ENCODE measurements at regions not wholly inside any gene's neighbourhood (a gene's known extent, or its start where the extent isn't known, plus 50 kb on each side); places are given as distances from the start of the nearest gene placed in this dataset.

GRCh38 chr6:150514806-150515380 is 84.8 kb upstream of the PLEKHG1 start:
- no peak for TF ChIP-seq POLR2AphosphoS5 (IDR thresholded peaks at IDR 0.05; ENCODE audit: low read depth, low read length)
- no peak for TF ChIP-seq USF1 (IDR thresholded peaks at IDR 0.05; ENCODE audit: borderline replicate concordance, low read depth)
- TF ChIP-seq PBX3 (IDR thresholded peaks at IDR 0.05): no peak
- no peak for TF ChIP-seq MAX (IDR thresholded peaks at IDR 0.05; ENCODE audit: low read depth)
- no peak for TF ChIP-seq EP300 (IDR thresholded peaks at IDR 0.05; ENCODE audit: borderline replicate concordance in 1 of 2, low read depth in 1 of 2, low read length in 1 of 2)
- TF ChIP-seq CTCF (IDR thresholded peaks at IDR 0.05): no peak
- no peak for TF ChIP-seq GATA2 (CRISPR knock-in tag; IDR thresholded peaks at IDR 0.05)
- TF ChIP-seq RFX5 (IDR thresholded peaks at IDR 0.05; ENCODE audit: low read length): no peak
- TF ChIP-seq JUND (IDR thresholded peaks at IDR 0.05): no peak
- TF ChIP-seq CHD2 (IDR thresholded peaks at IDR 0.05; ENCODE audit: low read length, partially characterized antibody): no peak
- TF ChIP-seq NRF1 (IDR thresholded peaks at IDR 0.05; ENCODE audit: low read depth, low read length): no peak

Data from SK-N-SH (cell line).